ENCODE measurements at regions not wholly inside any gene's neighbourhood (a gene's known extent, or its start where the extent isn't known, plus 50 kb on each side); places are given as distances from the start of the nearest gene placed in this dataset.

DNA sequence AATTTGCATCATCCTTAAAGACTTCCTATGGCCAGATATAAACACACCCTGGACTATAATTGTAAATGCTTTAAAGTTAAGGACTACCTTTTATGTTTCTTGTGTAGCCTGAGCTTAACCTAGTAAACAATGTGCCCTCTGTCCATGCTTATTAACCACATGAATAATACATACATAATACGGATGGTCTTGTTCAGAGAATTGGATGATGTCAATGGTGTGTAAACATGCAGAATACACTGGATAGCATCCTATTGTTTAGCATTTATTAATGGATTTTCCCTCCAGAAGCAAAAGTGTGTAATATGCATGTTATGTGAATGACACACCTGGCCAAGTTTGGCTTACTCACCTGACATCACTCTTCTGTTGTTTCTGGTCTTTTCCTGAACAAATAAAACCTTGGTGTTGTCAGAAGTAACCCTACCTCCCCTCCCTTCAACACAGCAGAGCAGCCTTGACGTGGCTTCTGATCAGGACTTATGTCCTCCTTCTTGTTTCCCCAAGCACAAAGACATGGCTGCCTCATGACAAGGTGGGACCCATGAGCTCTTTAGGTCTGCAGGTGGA is 517.9 kb downstream of the MTRR start:
- TF ChIP-seq, protein P1, sequence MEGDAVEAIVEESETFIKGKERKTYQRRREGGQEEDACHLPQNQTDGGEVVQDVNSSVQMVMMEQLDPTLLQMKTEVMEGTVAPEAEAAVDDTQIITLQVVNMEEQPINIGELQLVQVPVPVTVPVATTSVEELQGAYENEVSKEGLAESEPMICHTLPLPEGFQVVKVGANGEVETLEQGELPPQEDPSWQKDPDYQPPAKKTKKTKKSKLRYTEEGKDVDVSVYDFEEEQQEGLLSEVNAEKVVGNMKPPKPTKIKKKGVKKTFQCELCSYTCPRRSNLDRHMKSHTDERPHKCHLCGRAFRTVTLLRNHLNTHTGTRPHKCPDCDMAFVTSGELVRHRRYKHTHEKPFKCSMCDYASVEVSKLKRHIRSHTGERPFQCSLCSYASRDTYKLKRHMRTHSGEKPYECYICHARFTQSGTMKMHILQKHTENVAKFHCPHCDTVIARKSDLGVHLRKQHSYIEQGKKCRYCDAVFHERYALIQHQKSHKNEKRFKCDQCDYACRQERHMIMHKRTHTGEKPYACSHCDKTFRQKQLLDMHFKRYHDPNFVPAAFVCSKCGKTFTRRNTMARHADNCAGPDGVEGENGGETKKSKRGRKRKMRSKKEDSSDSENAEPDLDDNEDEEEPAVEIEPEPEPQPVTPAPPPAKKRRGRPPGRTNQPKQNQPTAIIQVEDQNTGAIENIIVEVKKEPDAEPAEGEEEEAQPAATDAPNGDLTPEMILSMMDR (IDR thresholded peaks at IDR 0.05) = no peak
- TF ChIP-seq EP300 (IDR thresholded peaks at IDR 0.05; ENCODE audit: low read depth) (no peak), POLR2AphosphoS5 (IDR thresholded peaks at IDR 0.05) (no peak), POLR2A (IDR thresholded peaks at IDR 0.05) (no peak)

Data from transverse colon (tissue), 4 donors.